H9 (cell line): ENCODE measurements at regions not wholly inside any gene's neighbourhood (a gene's known extent, or its start where the extent isn't known, plus 50 kb on each side); places are given as distances from the start of the nearest gene placed in this dataset.

ENCODE experiments used
- DNase-seq: peaks from one replicate; pipeline ENCODE4 v3.0.0-alpha.2; 2017
- H2AFZ ChIP-seq: one replicate; pipeline ENCODE4 v1.6.1; 2013; ENCODE audit warnings: mild to moderate bottlenecking, low read length, control low read depth, moderate library complexity
- H2AK5ac ChIP-seq: 2 replicates; pipeline ENCODE4 v1.6.1; 2013; ENCODE audit warnings: low read length, control low read depth, mixed read lengths; ENCODE audit not compliant: insufficient read length
- H2BK120ac ChIP-seq: one replicate; pipeline ENCODE4 v1.6.1; 2013; ENCODE audit warnings: low read depth, mild to moderate bottlenecking, low read length, control low read depth, inconsistent platforms; ENCODE audit not compliant: poor library complexity, severe bottlenecking
- H2BK12ac ChIP-seq: 2 replicates; pipeline ENCODE4 v1.6.1; 2013; ENCODE audit warnings: low read length, control low read depth, mixed read lengths, low read depth; ENCODE audit not compliant: insufficient read length
- H2BK15ac ChIP-seq: 2 replicates; pipeline ENCODE4 v1.6.1; 2013; ENCODE audit warnings: low read depth, low read length, control low read depth
- H2BK20ac ChIP-seq: one replicate; pipeline ENCODE4 v1.6.1; 2013; ENCODE audit warnings: low read depth, mild to moderate bottlenecking, low read length, control low read depth, inconsistent platforms; ENCODE audit not compliant: poor library complexity, severe bottlenecking
- H2BK5ac ChIP-seq: 2 replicates; pipeline ENCODE4 v1.6.1; 2013; ENCODE audit warnings: low read length, control low read depth, mixed read lengths; ENCODE audit not compliant: insufficient read length
- H3K14ac ChIP-seq: 2 replicates; pipeline ENCODE4 v1.6.1; 2013; ENCODE audit warnings: low read length, control low read depth; ENCODE audit not compliant: insufficient read depth
- H3K18ac ChIP-seq: 2 replicates; pipeline ENCODE4 v1.6.1; 2013; ENCODE audit warnings: low read depth, mild to moderate bottlenecking, mixed read lengths, low read length, control low read depth; ENCODE audit not compliant: insufficient read length
- H3K23ac ChIP-seq: 2 replicates; pipeline ENCODE4 v1.6.1; 2013; ENCODE audit warnings: low read length, control low read depth, mixed read lengths, low read depth; ENCODE audit not compliant: insufficient read length
- H3K23me2 ChIP-seq: 2 replicates; pipeline ENCODE4 v1.6.1; 2013; ENCODE audit warnings: low read depth, mild to moderate bottlenecking, mixed read lengths, low read length, control low read depth; ENCODE audit not compliant: insufficient read length, poor library complexity, severe bottlenecking
- H3K27ac ChIP-seq: 2 replicates; pipeline ENCODE4 v1.5.1; 2013; ENCODE audit warnings: low read length, control low read depth, mixed read lengths, low read depth; ENCODE audit not compliant: insufficient read length
- H3K27me3 ChIP-seq: 2 replicates; pipeline ENCODE4 v1.6.1; 2013; ENCODE audit warnings: low read length, control low read depth, inconsistent platforms; ENCODE audit not compliant: insufficient read depth
- H3K4ac ChIP-seq: 2 replicates; pipeline ENCODE4 v1.6.1; 2013; ENCODE audit warnings: low read depth, mild to moderate bottlenecking, control low read depth, inconsistent platforms, low read length, moderate library complexity
- H3K4me1 ChIP-seq: 2 replicates; pipeline ENCODE4 v1.6.1; 2013; ENCODE audit warnings: low read length, control low read depth, inconsistent platforms; ENCODE audit not compliant: insufficient read depth
- H3K4me2 ChIP-seq: 2 replicates; pipeline ENCODE4 v1.6.1; 2013; ENCODE audit warnings: low read length, control low read depth, mixed read lengths; ENCODE audit not compliant: insufficient read length, insufficient read depth
- H3K56ac ChIP-seq: 2 replicates; pipeline ENCODE4 v1.6.1; 2013; ENCODE audit warnings: low read depth, mild to moderate bottlenecking, mixed read lengths, low read length, control low read depth; ENCODE audit not compliant: insufficient read length
- H3K79me1 ChIP-seq: 2 replicates; pipeline ENCODE4 v1.6.1; 2013; ENCODE audit warnings: low read depth, mild to moderate bottlenecking, moderate library complexity, low read length, control low read depth, inconsistent platforms; ENCODE audit not compliant: insufficient read depth, poor library complexity, severe bottlenecking
- H3K79me2 ChIP-seq: 2 replicates; pipeline ENCODE4 v1.6.1; 2013; ENCODE audit warnings: low read length, control low read depth, inconsistent platforms; ENCODE audit not compliant: insufficient read depth
- H3K9ac ChIP-seq: 2 replicates; pipeline ENCODE4 v1.6.1; 2013; ENCODE audit warnings: low read length, control low read depth, mixed read lengths; ENCODE audit not compliant: insufficient read length; ENCODE audit errors: extremely low read depth
- H3K9me3 ChIP-seq: one replicate; pipeline ENCODE4 v1.6.1; 2013; ENCODE audit warnings: low read depth, low read length, inconsistent platforms; ENCODE audit not compliant: control insufficient read depth
- H3T11ph ChIP-seq: one replicate; pipeline ENCODE4 v1.6.1; 2013; ENCODE audit warnings: mild to moderate bottlenecking, low read length, control low read depth, inconsistent platforms
- H4K20me1 ChIP-seq: one replicate; pipeline ENCODE4 v1.6.1; 2013; ENCODE audit not compliant: control insufficient read depth, insufficient read length, insufficient read depth
- H4K5ac ChIP-seq: 2 replicates; pipeline ENCODE4 v1.6.1; 2013; ENCODE audit warnings: low read depth, mild to moderate bottlenecking, mixed read lengths, low read length, control low read depth; ENCODE audit not compliant: insufficient read length
- H4K8ac ChIP-seq: replicated peaks from 2 replicates; pipeline ENCODE4 v1.6.1; 2013; ENCODE audit warnings: low read length, control low read depth, mixed read lengths, low read depth; ENCODE audit not compliant: insufficient read length
- H4K91ac ChIP-seq: 2 replicates; pipeline ENCODE4 v1.6.1; 2013; ENCODE audit warnings: low read depth, mild to moderate bottlenecking, moderate library complexity, mixed read lengths, low read length, control low read depth; ENCODE audit not compliant: insufficient read length
- H3K27ac Mint-ChIP-seq, 3 experiments: 2 replicates in 2 of 3; 3 replicates in 1 of 3; pipeline ENCODE4 v1.8.0; 2020 to 2021; ENCODE audit warnings: mixed read lengths in 3 of 3, mild to moderate bottlenecking in 1 of 3, moderate library complexity in 1 of 3
- H3K27me3 Mint-ChIP-seq: 2 replicates; pipeline ENCODE4 v1.8.0; 2021; ENCODE audit warnings: low read depth, mild to moderate bottlenecking, moderate library complexity, mixed read lengths
- H3K36me3 Mint-ChIP-seq, 3 experiments: 2 replicates in 2 of 3; 3 replicates in 1 of 3; pipeline ENCODE4 v1.8.0; 2020 to 2021; ENCODE audit warnings: low read depth in 3 of 3, mixed read lengths in 3 of 3; ENCODE audit not compliant: insufficient read depth in 1 of 3
- H3K4me1 Mint-ChIP-seq, 2 experiments: 2 replicates each; pipeline ENCODE4 v1.8.0; 2020; ENCODE audit warnings: mixed read lengths in 2 of 2
- H3K4me3 Mint-ChIP-seq, 2 experiments: 2 replicates in 1 of 2; 3 replicates in 1 of 2; pipeline ENCODE4 v1.8.0; 2020 to 2021; ENCODE audit warnings: mild to moderate bottlenecking in 2 of 2, mixed read lengths in 2 of 2, moderate library complexity in 1 of 2
- H3K9me3 Mint-ChIP-seq, 2 experiments: 2 replicates in 1 of 2; 3 replicates in 1 of 2; pipeline ENCODE4 v1.8.0; 2020; ENCODE audit warnings: mild to moderate bottlenecking in 2 of 2, mixed read lengths in 2 of 2, moderate library complexity in 1 of 2
- CTCF ChIP-seq: fragments of 200-600 bp; sonication (generic); conservative IDR thresholded peaks from 3 replicates; pipeline ENCODE4 v1.8.0; 2021; ENCODE audit warnings: antibody characterized with exemption, mild to moderate bottlenecking
- WGBS: extraction: QIAGEN DNeasy Blood & Tissue Kit; methylation state at CpG from one replicate; pipeline ENCODE4 v1.1.7; 2013; ENCODE audit warnings: missing lambda C conversion rate, low lambda C conversion rate, mixed read lengths; ENCODE audit not compliant: insufficient read length; ENCODE audit errors: extremely low coverage; 5-methylcytosine and 5-hydroxymethylcytosine counted together

DNA sequence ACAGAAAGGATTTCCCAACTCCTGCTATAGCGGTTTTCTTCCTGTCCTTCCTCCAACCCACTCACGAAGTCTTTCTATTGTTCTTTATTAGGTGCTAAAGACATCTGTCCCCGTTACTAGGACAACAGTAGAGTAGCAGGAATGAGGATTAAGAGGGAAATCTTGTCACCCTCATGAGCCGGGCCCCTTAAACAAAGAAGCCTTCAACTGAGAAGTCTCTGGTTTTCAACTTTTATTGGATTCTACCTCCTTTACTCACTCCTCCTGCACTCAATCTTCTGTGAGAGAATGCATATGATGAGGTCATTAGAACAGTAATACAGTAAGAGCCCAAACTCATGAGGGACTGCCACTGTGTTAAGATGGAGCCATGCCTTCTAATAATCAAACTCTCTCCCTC lies 206.3 kb downstream of the OMA1 start:
- no peak overlapping the region for H3K4me2 ChIP-seq
- DNase-seq: no peak
- H3K4me1 Mint-ChIP-seq: peaks cover 14 to 15% of the 10 kb centered on the region in 2 experiments

More for the DNA sequence above, 206.3 kb downstream of the OMA1 start:
- H4K20me1 ChIP-seq: no peaks in the 10 kb centered on the region
- no peaks in the 10 kb centered on the region for H3K9me3 ChIP-seq
- H2BK5ac ChIP-seq: no peak overlapping the region
- peaks cover 4% of the 10 kb centered on the region; the same call in 1 of the 2 replicates for H3K4me1 ChIP-seq
- H3K14ac ChIP-seq: no peak overlapping the region
- Mint-ChIP-seq H3K4me3 (no peak overlapping the region), H3K27me3 (no peaks in the 10 kb centered on the region; the same call in 1 of the 2 replicates), H3K9me3 (no peaks in the 10 kb centered on the region), H3K27ac (no peak overlapping the region), H3K36me3 (no peaks in the 10 kb centered on the region)
- H2AK5ac ChIP-seq: no peak overlapping the region
- no peak overlapping the region for H4K5ac ChIP-seq
- no peak overlapping the region for H2BK12ac ChIP-seq
- H3K23ac ChIP-seq: no peak overlapping the region
- H3K56ac ChIP-seq: no peak overlapping the region
- no CpG with 5 or more reads among the region's 4 CpGs for WGBS
- H3K27me3 ChIP-seq: no peaks in the 10 kb centered on the region
- no peaks in the 10 kb centered on the region for H3K79me2 ChIP-seq
- no peak for TF ChIP-seq CTCF
- no peak overlapping the region for H2BK15ac ChIP-seq
- no peak overlapping the region for H2AFZ ChIP-seq
- no peaks in the 10 kb centered on the region for H3K79me1 ChIP-seq
- H2BK120ac ChIP-seq: no peak overlapping the region
- H4K8ac ChIP-seq: no peak overlapping the region
- H4K91ac ChIP-seq: no peak overlapping the region
- H3K9ac ChIP-seq: no peak overlapping the region
- H3K27ac ChIP-seq: no peak overlapping the region
- H3K23me2 ChIP-seq: no peaks in the 10 kb centered on the region
- no peak overlapping the region for H3K4ac ChIP-seq
- H3T11ph ChIP-seq: no peak overlapping the region
- H2BK20ac ChIP-seq: no peak overlapping the region
- H3K18ac ChIP-seq: no peak overlapping the region
